ENCODE measurements at regions not wholly inside any gene's neighbourhood (a gene's known extent, or its start where the extent isn't known, plus 50 kb on each side); places are given as distances from the start of the nearest gene placed in this dataset.
"Not testable (repeated sequence)": the region's sequence is repeated elsewhere in the genome, so short reads cannot be mapped to it uniquely, and the experiment has no call there.

- no peaks in the 10 kb centered on the region for H3K36me3 ChIP-seq (replicated peaks)
- in situ Hi-C loops (cut with HindIII; ENCODE audit: low pct_ligation_motif_present, low sequenced_read_pairs), result no loop called here
- no peaks in the 10 kb centered on the region for H3K27me3 ChIP-seq (replicated peaks)
- DNase-seq, result peak; percentile 32
- TF ChIP-seq CTCF (IDR thresholded peaks at IDR 0.05; ENCODE audit: low read depth, low read length, missing control alignments), result no peak
- no peak overlapping the region for H3K4me3 ChIP-seq (ENCODE audit: low read depth, low read length)
- peak overlapping the region; percentile 67 for H3K27ac ChIP-seq
Measured at GRCh38 chrX:26915064-26915463, 548.1 kb downstream of the PPP4R3C start.

GRCh38 chrX:26914232-26914631 is 548.9 kb downstream of the PPP4R3C start:
- no peaks in the 10 kb centered on the region for H3K27me3 ChIP-seq (replicated peaks)
- H3K27ac ChIP-seq, result peak overlapping the region; percentile 67
- in situ Hi-C loops (cut with HindIII; ENCODE audit: low pct_ligation_motif_present, low sequenced_read_pairs), result no loop called here
- no peak for DNase-seq
- H3K4me3 ChIP-seq (ENCODE audit: low read depth, low read length), result no peak overlapping the region
- no peak for TF ChIP-seq CTCF (IDR thresholded peaks at IDR 0.05; ENCODE audit: low read depth, low read length, missing control alignments)
- no peaks in the 10 kb centered on the region for H3K36me3 ChIP-seq (replicated peaks)

- DNase-seq; H3K27ac ChIP-seq; H3K27me3 ChIP-seq (replicated peaks); H3K36me3 ChIP-seq (replicated peaks); in situ Hi-C loops (cut with HindIII; ENCODE audit: low pct_ligation_motif_present, low sequenced_read_pairs); H3K4me3 ChIP-seq (ENCODE audit: low read depth, low read length): not testable (repeated sequence)
Measured at GRCh38 chrX:26911785-26912184, 551.4 kb downstream of the PPP4R3C start.

- in situ Hi-C loops (cut with HindIII; ENCODE audit: low pct_ligation_motif_present, low sequenced_read_pairs), result no loop called here
Measured at GRCh38 chrX:26909728-26910127, 553.4 kb downstream of the PPP4R3C start.

GRCh38 chrX:26908218-26908617 is 554.9 kb downstream of the PPP4R3C start:
- H3K27me3 ChIP-seq (replicated peaks), result no peaks in the 10 kb centered on the region
- no peak overlapping the region for H3K27ac ChIP-seq
- H3K36me3 ChIP-seq (replicated peaks), result no peaks in the 10 kb centered on the region
- DNase-seq, result no peak
- no peak for TF ChIP-seq CTCF (IDR thresholded peaks at IDR 0.05; ENCODE audit: low read depth, low read length, missing control alignments)
- in situ Hi-C loops (cut with HindIII; ENCODE audit: low pct_ligation_motif_present, low sequenced_read_pairs), result no loop called here
- no peak overlapping the region for H3K4me3 ChIP-seq (ENCODE audit: low read depth, low read length)

More at GRCh38 chrX:26909728-26910127, 553.4 kb downstream of the PPP4R3C start:
- Histone ChIP-seq H3K4me3 (ENCODE audit: low read depth, low read length) (no peak overlapping the region), H3K27me3 (replicated peaks) (no peaks in the 10 kb centered on the region), H3K27ac (no peak overlapping the region), H3K36me3 (replicated peaks) (no peaks in the 10 kb centered on the region)
- TF ChIP-seq CTCF (IDR thresholded peaks at IDR 0.05; ENCODE audit: low read depth, low read length, missing control alignments), result no peak
- no peak for DNase-seq

GRCh38 chrX:26889574-26889973 is 573.6 kb downstream of the PPP4R3C start:
- Histone ChIP-seq H3K27ac (no peak overlapping the region), H3K36me3 (replicated peaks) (no peaks in the 10 kb centered on the region), H3K27me3 (replicated peaks) (no peaks in the 10 kb centered on the region), H3K4me3 (ENCODE audit: low read depth, low read length) (no peak overlapping the region)
- in situ Hi-C loops (cut with HindIII; ENCODE audit: low pct_ligation_motif_present, low sequenced_read_pairs), result no loop called here
- TF ChIP-seq CTCF (IDR thresholded peaks at IDR 0.05; ENCODE audit: low read depth, low read length, missing control alignments), result no peak
- DNase-seq, result no peak

Data from brain microvascular endothelial cell (primary cell).